Fibroblast of the aortic adventitia (primary cell): ENCODE measurements at regions not wholly inside any gene's neighbourhood (a gene's known extent, or its start where the extent isn't known, plus 50 kb on each side); places are given as distances from the start of the nearest gene placed in this dataset.

Source experiments
- DNase-seq: peaks from one replicate; pipeline ENCODE4 v3.0.0-alpha.2; 2010; ENCODE audit warnings: low read depth
- H3K4me3 ChIP-seq: 2 replicates; pipeline ENCODE4 v1.5.1; 2011; ENCODE audit warnings: low read depth, mild to moderate bottlenecking, control low read depth, low read length, moderate library complexity
- CTCF ChIP-seq: IDR thresholded peaks from 2 replicates; pipeline ENCODE4 v1.5.1; 2011; ENCODE audit warnings: mild to moderate bottlenecking, low read length, control low read depth, inconsistent platforms; ENCODE audit not compliant: insufficient read depth

- no peak for TF ChIP-seq CTCF
- H3K4me3 ChIP-seq: no peak overlapping the region
- DNase-seq: no peak
These were observed 867.6 kb upstream of the PCDH7 start for GRCh38 chr4:29852537-29852936.

GRCh38 chr4:29853833-29854232 is 866.3 kb upstream of the PCDH7 start:
- H3K4me3 ChIP-seq: no peak overlapping the region
- DNase-seq: no peak
- no peak for TF ChIP-seq CTCF

- DNase-seq: no peak
- TF ChIP-seq CTCF: no peak
- no peak overlapping the region for H3K4me3 ChIP-seq
These were observed 858.9 kb upstream of the PCDH7 start for GRCh38 chr4:29861307-29861706.

GRCh38 chr4:29867412-29867811 is 852.8 kb upstream of the PCDH7 start:
- no peak for DNase-seq
- no peak for TF ChIP-seq CTCF
- H3K4me3 ChIP-seq: no peak overlapping the region

GRCh38 chr4:29900336-29900735 is 819.8 kb upstream of the PCDH7 start:
- TF ChIP-seq CTCF: no peak
- DNase-seq: no peak
- H3K4me3 ChIP-seq: no peak overlapping the region

GRCh38 chr4:29908276-29908675 is 811.9 kb upstream of the PCDH7 start:
- no peak for DNase-seq
- H3K4me3 ChIP-seq: no peak overlapping the region
- no peak for TF ChIP-seq CTCF

- H3K4me3 ChIP-seq: no peak overlapping the region
- no peak for DNase-seq
- no peak for TF ChIP-seq CTCF
These were observed 792.3 kb upstream of the PCDH7 start for GRCh38 chr4:29927895-29928294.
